Panc1 (cell line): ENCODE measurements at regions not wholly inside any gene's neighbourhood (a gene's known extent, or its start where the extent isn't known, plus 50 kb on each side); places are given as distances from the start of the nearest gene placed in this dataset.
A peak's percentile ranks its signal among the peaks of the same experiment; 100 is the strongest.

Source experiments
- ATAC-seq: fragments of 200-7000 bp; cut with Tn5 transposase; 2 replicates; pipeline ENCODE4 v1.9.1; 2020; ENCODE audit warnings: mild to moderate bottlenecking, moderate library complexity
- BruUV-seq: library from RNA; stranded (reverse); fragments of 400-500 nt; replicated peaks from 2 replicates; lab custom pipeline; 2021; lab: Mats Ljungman, UMichigan
- CTCF ChIA-PET: fragments of 300-600 bp; sonication (Branson Sonifier 250); formaldehyde crosslinking; loops from one replicate; lab custom pipeline; 2022; ENCODE audit warnings: antibody characterized with exemption; lab: Charles Lee
- POLR2A ChIA-PET: fragments of 300-600 bp; sonication (Branson Sonifier 250); formaldehyde crosslinking; loops from one replicate; lab custom pipeline; 2022; ENCODE audit warnings: antibody characterized with exemption; lab: Charles Lee
- DNase-seq: peaks from one replicate; pipeline ENCODE4 v3.0.0-alpha.2; 2010; ENCODE audit warnings: low read depth, low spot score
- H3K27ac ChIP-seq: 2 replicates; pipeline ENCODE4 v1.5.1; 2011; ENCODE audit warnings: mild to moderate bottlenecking, low read length, inconsistent platforms
- H3K27me3 ChIP-seq: fragments of 200-500 bp; sonication (Bioruptor generic); 2 replicates; pipeline ENCODE4 v1.6.0; 2014; ENCODE audit warnings: low read length, inconsistent platforms; ENCODE audit not compliant: control insufficient read depth, insufficient read depth
- H3K36me3 ChIP-seq: fragments of 200-500 bp; sonication (Bioruptor generic); 2 replicates; pipeline ENCODE4 v1.5.1; 2014; ENCODE audit warnings: inconsistent platforms, mild to moderate bottlenecking, low read length, moderate library complexity; ENCODE audit not compliant: control insufficient read depth, insufficient read depth
- H3K4me1 ChIP-seq: 2 replicates; pipeline ENCODE4 v1.5.1; 2011; ENCODE audit warnings: inconsistent platforms, mild to moderate bottlenecking, low read length, moderate library complexity; ENCODE audit not compliant: control insufficient read depth, insufficient read depth
- H3K4me3 ChIP-seq, 2 experiments: 2 replicates each; pipeline ENCODE4 v1.5.1; 2011 to 2012; ENCODE audit warnings: low read depth in 2 of 2, low read length in 2 of 2, mild to moderate bottlenecking in 2 of 2, inconsistent platforms in 1 of 2, moderate library complexity in 1 of 2
- H3K9me3 ChIP-seq: fragments of 200-500 bp; sonication (Bioruptor generic); 2 replicates; pipeline ENCODE4 v1.5.1; 2014; ENCODE audit warnings: low read depth, mild to moderate bottlenecking, inconsistent platforms, low read length, moderate library complexity; ENCODE audit not compliant: control insufficient read depth, insufficient read depth
- POLR2AphosphoS5 ChIP-seq: IDR thresholded peaks from 2 replicates; pipeline ENCODE4 v1.6.1; 2012; ENCODE audit warnings: mild to moderate bottlenecking, low read depth, low read length, moderate library complexity
- SIN3A ChIP-seq: IDR thresholded peaks from 2 replicates; pipeline ENCODE4 v1.6.1; 2012; ENCODE audit warnings: low read depth, mild to moderate bottlenecking, low read length, moderate library complexity, borderline replicate concordance; ENCODE audit not compliant: insufficient read depth
- TCF7L2 ChIP-seq: IDR thresholded peaks from 2 replicates; pipeline ENCODE4 v1.6.1; 2011; ENCODE audit warnings: mild to moderate bottlenecking, low read depth, low read length, inconsistent platforms
- in situ Hi-C: cut with HindIII; loops from 2 replicates; pipeline ENCODE4 v1.10.0; 2016; ENCODE audit warnings: low sequenced_read_pairs, low pct_unique_long_range_greater_than_20kb
- intact Hi-C: fragments of 100-400 bp; cut with micrococcal nuclease; formaldehyde crosslinking; loops from one replicate; pipeline ENCODE4 v1.10.0; 2022; ENCODE audit not compliant: unreplicated experiment
- TF ChIP-seq, protein P1 (sequence below): fragments of 450-650 bp; IDR thresholded peaks from 2 replicates; pipeline ENCODE4 v1.5.1; 2017; ENCODE audit warnings: mild to moderate bottlenecking
- TF ChIP-seq, protein P2 (sequence below), 2 experiments: IDR thresholded peaks; 2 replicates each; pipeline ENCODE4 v1.6.1; 2011 to 2012; ENCODE audit warnings: low read depth in 2 of 2, control low read depth in 1 of 2, low read length in 1 of 2, mild to moderate bottlenecking in 1 of 2, moderate library complexity in 1 of 2; ENCODE audit not compliant: insufficient read depth in 1 of 2

DNA sequence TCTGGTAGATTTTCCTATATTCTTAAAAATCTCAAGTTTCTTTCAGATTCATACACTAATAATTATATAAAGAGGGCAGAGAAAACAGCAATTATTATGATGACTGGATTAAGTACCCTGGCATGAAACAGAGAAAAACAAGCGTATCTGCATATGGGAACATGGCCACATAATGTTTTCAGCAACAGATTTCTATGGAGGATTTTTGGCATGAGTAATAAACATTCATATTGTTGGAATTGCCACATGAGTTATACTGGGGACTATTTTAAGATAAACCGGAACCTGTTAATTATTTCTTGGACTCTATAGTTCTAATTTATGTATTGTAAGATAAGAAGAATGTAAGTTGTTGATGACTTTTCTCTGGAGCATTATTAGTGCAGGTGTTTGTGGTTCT is 112.7 kb downstream of the OXSM start:
- Histone ChIP-seq H3K9me3 (no peaks in the 10 kb centered on the region), H3K4me3 (no peak overlapping the region), H3K4me1 (no peaks in the 10 kb centered on the region), H3K27ac (no peak overlapping the region), H3K36me3 (no peaks in the 10 kb centered on the region; the same call in 1 of the 2 replicates), H3K27me3 (no peaks in the 10 kb centered on the region)
- ATAC-seq, result no peak
- TF ChIP-seq TCF7L2 (no peak), SIN3A (no peak)
- CTCF ChIA-PET, result no interaction called here
- BruUV-seq, result no TSS peak
- DNase-seq, result no peak
- in situ Hi-C loops, result no loop called here
- POLR2A ChIA-PET, result no interaction called here
- intact Hi-C loops, result no loop called here

DNA sequence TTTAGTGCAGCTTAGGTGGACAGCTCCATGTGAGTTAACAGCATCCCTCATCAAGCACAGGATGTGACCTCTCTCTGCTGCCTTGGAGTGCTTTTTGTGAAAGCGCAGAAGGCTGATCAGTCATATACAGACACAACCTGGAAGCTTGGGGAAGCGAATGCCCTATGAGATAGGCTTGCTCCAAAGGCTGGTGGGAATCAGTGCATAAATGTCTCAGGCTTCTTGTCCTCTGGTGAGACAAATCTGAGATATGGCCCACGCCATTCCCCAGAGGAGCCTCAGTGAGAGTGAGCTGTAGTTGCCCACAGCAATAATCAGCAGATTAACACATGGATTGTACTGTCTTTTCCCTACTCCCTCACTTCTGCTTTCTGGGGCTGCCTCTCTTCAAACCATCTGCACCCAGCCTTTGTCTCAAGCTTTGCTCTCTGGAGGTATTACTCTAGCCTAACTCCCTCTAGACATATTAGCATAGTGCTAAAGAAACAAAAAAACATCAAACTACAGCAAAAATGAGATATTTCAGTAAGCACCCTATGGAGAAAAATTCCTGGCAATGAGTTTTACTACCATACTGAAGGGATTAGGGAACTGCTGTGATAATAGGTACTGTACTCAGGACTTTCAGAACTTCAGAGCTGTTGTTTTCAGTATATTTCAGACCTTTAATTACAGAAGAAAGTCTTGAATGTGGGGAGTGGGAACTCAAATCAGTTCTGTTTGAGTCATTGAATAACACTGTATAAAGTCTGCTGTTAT is 113.7 kb downstream of the OXSM start:
- Histone ChIP-seq H3K4me1 (no peaks in the 10 kb centered on the region), H3K27ac (no peak overlapping the region), H3K9me3 (no peaks in the 10 kb centered on the region), H3K36me3 (no peaks in the 10 kb centered on the region; the same call in 1 of the 2 replicates), H3K27me3 (no peaks in the 10 kb centered on the region), H3K4me3 (no peak overlapping the region)
- intact Hi-C loops, result no loop called here
- TF ChIP-seq POLR2AphosphoS5 (no peak), TCF7L2 (no peak), SIN3A (no peak)
- TF ChIP-seq, protein P1, sequence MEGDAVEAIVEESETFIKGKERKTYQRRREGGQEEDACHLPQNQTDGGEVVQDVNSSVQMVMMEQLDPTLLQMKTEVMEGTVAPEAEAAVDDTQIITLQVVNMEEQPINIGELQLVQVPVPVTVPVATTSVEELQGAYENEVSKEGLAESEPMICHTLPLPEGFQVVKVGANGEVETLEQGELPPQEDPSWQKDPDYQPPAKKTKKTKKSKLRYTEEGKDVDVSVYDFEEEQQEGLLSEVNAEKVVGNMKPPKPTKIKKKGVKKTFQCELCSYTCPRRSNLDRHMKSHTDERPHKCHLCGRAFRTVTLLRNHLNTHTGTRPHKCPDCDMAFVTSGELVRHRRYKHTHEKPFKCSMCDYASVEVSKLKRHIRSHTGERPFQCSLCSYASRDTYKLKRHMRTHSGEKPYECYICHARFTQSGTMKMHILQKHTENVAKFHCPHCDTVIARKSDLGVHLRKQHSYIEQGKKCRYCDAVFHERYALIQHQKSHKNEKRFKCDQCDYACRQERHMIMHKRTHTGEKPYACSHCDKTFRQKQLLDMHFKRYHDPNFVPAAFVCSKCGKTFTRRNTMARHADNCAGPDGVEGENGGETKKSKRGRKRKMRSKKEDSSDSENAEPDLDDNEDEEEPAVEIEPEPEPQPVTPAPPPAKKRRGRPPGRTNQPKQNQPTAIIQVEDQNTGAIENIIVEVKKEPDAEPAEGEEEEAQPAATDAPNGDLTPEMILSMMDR, result no peak
- TF ChIP-seq, protein P2, sequence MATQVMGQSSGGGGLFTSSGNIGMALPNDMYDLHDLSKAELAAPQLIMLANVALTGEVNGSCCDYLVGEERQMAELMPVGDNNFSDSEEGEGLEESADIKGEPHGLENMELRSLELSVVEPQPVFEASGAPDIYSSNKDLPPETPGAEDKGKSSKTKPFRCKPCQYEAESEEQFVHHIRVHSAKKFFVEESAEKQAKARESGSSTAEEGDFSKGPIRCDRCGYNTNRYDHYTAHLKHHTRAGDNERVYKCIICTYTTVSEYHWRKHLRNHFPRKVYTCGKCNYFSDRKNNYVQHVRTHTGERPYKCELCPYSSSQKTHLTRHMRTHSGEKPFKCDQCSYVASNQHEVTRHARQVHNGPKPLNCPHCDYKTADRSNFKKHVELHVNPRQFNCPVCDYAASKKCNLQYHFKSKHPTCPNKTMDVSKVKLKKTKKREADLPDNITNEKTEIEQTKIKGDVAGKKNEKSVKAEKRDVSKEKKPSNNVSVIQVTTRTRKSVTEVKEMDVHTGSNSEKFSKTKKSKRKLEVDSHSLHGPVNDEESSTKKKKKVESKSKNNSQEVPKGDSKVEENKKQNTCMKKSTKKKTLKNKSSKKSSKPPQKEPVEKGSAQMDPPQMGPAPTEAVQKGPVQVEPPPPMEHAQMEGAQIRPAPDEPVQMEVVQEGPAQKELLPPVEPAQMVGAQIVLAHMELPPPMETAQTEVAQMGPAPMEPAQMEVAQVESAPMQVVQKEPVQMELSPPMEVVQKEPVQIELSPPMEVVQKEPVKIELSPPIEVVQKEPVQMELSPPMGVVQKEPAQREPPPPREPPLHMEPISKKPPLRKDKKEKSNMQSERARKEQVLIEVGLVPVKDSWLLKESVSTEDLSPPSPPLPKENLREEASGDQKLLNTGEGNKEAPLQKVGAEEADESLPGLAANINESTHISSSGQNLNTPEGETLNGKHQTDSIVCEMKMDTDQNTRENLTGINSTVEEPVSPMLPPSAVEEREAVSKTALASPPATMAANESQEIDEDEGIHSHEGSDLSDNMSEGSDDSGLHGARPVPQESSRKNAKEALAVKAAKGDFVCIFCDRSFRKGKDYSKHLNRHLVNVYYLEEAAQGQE (IDR thresholded peaks at IDR 0.05; ENCODE audit: insufficient read depth in 1 of 2, low read depth in 2 of 2, low read length in 1 of 2), result no peak
- ChIA-PET CTCF (no interaction called here), POLR2A (no interaction called here)
- in situ Hi-C loops, result no loop called here
- BruUV-seq, result no TSS peak
- ATAC-seq, result no peak
- no peak for DNase-seq

DNA sequence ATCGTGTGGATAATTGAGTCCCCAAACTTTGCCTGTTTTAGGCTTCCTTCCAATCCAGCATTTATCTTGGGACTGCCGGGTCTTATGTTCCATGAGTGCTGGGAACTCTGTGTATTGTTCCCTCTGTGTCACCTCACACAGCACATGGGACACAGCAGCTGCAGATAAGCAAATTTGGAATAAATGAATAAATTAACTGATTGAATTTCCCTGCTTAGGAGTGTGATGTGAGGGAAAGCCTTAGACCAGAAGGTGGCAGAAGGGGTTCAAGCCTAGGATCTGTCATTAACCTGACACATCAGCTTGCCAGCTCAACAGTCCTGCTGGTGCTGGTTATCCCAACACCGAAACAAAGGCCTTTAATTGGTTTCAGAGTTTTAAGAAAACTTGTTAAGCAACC is 114.3 kb downstream of the OXSM start:
- DNase-seq (no peak), ATAC-seq (no peak)
- H3K27me3 ChIP-seq, result no peaks in the 10 kb centered on the region
- no peaks in the 10 kb centered on the region for H3K9me3 ChIP-seq
- no peak overlapping the region for H3K27ac ChIP-seq
- ChIA-PET POLR2A (no interaction called here), CTCF (no interaction called here)
- in situ Hi-C loops, result no loop called here
- no TSS peak for BruUV-seq
- H3K4me1 ChIP-seq, result no peaks in the 10 kb centered on the region
- no peaks in the 10 kb centered on the region; the same call in 1 of the 2 replicates for H3K36me3 ChIP-seq
- intact Hi-C loops, result no loop called here
- no peak overlapping the region for H3K4me3 ChIP-seq
- TF ChIP-seq POLR2AphosphoS5, result no peak
- no peak for TF ChIP-seq TCF7L2
- TF ChIP-seq, protein P2 (IDR thresholded peaks at IDR 0.05; ENCODE audit: insufficient read depth in 1 of 2, low read depth in 2 of 2, low read length in 1 of 2), result no peak
- TF ChIP-seq, protein P1, result peak; percentile 15; the same call in 1 of the 2 replicates
